HCT116 (cell line): ENCODE measurements at regions not wholly inside any gene's neighbourhood (a gene's known extent, or its start where the extent isn't known, plus 50 kb on each side); places are given as distances from the start of the nearest gene placed in this dataset.

Experiments
- CTCF ChIP-seq, 3 experiments: fragments of 200-600 bp in 1 of 3; sonication (generic) in 1 of 3; IDR thresholded peaks in 2 of 3; conservative IDR thresholded peaks in 1 of 3; 2 replicates each; pipeline ENCODE4 v1.5.1; 2012 to 2017; ENCODE audit warnings: low read depth in 2 of 3, low read length in 2 of 3, antibody characterized with exemption in 1 of 3, borderline replicate concordance in 1 of 3, control low read depth in 1 of 3, mild to moderate bottlenecking in 1 of 3, mixed read lengths in 1 of 3, mixed run types in 1 of 3, moderate library complexity in 1 of 3; ENCODE audit not compliant: insufficient read depth in 1 of 3
- SP1 ChIP-seq: IDR thresholded peaks from 2 replicates; pipeline ENCODE4 v1.6.1; 2012; ENCODE audit warnings: low read depth

DNA sequence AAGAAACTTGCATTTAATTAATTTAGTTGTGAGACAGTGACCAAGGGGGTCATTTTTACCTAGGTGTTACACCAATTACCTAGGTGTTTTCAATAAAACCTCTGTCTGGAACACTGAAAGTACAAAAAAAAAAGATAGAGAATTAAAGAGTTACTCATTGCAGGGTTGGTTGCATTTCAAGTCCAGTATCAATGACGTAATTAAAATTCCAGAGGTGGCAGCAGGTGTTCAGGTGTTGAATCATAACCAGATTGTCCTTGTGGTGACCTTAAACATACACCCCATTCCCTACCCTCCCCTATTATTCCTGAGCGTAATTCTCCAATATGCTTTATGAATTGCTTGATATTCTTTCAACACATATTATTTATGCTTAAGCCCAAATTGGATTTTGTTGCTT lies 352.0 kb upstream of the SLC8A1 start:
- TF ChIP-seq SP1 (no peak), CTCF (IDR thresholded peaks at IDR 0.05 in 2 of 3, conservative IDR thresholded peaks at IDR 0.05 in 1 of 3; ENCODE audit: borderline replicate concordance in 1 of 3, insufficient read depth in 1 of 3, low read depth in 2 of 3, low read length in 2 of 3) (no peak)
